ENCODE measurements at regions not wholly inside any gene's neighbourhood (a gene's known extent, or its start where the extent isn't known, plus 50 kb on each side); places are given as distances from the start of the nearest gene placed in this dataset.

- TF ChIP-seq CTCF (conservative IDR thresholded peaks at IDR 0.05; ENCODE audit: low read depth, low read length) = no peak
- TF ChIP-seq EZH2 (IDR thresholded peaks at IDR 0.05; ENCODE audit: borderline replicate concordance, low read depth, low read length, poor library complexity, severe bottlenecking) = no peak
Observed at GRCh38 chr21:27397578-27397977, 430.7 kb upstream of the ADAMTS5 start.

Data from A673 (cell line).